ENCODE measurements at regions not wholly inside any gene's neighbourhood (a gene's known extent, or its start where the extent isn't known, plus 50 kb on each side); places are given as distances from the start of the nearest gene placed in this dataset.

DNA sequence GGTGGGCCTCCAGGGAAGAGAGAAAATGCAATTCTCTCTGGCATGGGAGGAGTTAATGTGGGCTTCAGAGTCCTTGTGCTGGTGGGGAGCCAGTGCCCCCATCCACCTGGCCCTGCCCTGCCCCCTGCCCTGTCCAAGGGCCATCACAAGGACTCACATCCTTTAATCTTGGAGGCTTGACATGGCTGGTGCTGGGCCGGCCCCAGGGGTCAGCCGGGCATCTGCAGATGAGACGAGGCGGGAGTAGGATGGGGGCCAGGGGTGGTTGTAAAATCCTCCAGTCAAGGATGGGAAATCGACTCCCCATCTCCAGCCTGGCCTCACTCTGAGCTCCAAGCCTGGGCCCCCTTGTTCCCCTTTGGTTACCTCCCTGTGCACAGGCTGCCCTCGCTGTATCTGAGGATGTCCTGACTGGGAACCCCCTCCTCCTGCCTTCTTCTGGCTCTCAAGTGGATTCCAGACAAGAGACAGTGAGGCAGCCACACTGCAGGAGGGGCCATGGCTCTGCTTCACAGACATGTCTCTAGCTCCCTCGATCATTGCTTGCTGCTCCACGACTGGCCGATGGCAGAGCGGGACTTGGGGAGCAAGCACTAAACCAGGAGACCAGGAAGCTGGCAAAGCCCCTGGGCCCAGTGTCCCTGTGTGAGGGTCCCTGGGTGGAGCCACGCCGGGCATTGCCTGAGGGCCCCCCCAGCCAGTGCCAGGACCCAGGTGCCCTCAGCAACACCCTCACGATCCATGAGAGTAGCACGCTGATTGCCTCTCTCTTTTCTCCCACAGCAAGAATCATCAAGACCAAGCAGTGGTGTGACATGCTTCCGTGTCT lies 1120.5 kb downstream of the BRD1 start:
- TF ChIP-seq, protein P1, sequence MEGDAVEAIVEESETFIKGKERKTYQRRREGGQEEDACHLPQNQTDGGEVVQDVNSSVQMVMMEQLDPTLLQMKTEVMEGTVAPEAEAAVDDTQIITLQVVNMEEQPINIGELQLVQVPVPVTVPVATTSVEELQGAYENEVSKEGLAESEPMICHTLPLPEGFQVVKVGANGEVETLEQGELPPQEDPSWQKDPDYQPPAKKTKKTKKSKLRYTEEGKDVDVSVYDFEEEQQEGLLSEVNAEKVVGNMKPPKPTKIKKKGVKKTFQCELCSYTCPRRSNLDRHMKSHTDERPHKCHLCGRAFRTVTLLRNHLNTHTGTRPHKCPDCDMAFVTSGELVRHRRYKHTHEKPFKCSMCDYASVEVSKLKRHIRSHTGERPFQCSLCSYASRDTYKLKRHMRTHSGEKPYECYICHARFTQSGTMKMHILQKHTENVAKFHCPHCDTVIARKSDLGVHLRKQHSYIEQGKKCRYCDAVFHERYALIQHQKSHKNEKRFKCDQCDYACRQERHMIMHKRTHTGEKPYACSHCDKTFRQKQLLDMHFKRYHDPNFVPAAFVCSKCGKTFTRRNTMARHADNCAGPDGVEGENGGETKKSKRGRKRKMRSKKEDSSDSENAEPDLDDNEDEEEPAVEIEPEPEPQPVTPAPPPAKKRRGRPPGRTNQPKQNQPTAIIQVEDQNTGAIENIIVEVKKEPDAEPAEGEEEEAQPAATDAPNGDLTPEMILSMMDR (IDR thresholded peaks at IDR 0.05) = no peak
- DNase-seq (ENCODE audit: low spot score) (no peak), ATAC-seq (ENCODE audit: low FRiP score) (no peak)

GRCh38 chr22:48705917-48706605 lies 1121.6 kb downstream of the BRD1 start:
- DNase-seq (ENCODE audit: low spot score) (no peak), ATAC-seq (ENCODE audit: low FRiP score) (no peak)
- TF ChIP-seq, protein P1 (IDR thresholded peaks at IDR 0.05) = no peak

DNA sequence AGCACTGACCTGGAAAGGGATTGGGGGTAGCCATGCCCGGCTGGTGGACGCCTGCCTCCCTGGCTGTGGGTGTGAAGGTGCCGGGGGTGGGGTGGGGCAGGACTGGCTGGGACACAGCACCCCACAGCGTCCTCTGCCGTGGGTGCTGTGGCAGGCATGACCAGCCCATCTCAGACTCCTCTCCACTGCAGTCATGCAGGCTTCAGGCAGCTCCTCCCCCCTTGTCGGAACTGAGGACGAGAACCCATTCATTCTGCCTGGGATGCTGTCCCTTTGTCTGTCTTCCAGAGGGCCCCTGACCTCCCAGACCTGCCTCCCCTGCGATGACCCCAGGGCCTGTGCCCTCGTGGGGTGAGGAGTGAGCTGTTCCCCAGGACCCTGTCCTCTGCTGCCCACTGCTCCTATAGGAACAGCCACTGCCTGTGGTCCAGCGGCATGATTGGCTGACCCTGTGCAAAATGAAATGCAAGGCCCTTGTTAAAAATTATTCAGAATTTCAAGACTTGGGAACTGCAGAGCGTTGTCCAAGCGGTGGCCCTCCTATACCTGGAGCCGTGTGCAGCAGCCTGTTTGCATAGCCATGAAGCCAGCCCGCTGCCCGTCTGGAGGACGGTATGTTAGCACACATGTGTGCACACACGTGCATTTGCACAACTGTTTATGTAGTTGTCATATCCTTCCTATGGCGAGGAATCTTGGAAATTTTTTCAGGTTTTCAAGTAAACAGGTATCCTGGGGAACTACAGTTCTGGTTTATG lies 1122.3 kb downstream of the BRD1 start:
- ATAC-seq (ENCODE audit: low FRiP score) = no peak
- TF ChIP-seq, protein P1 (IDR thresholded peaks at IDR 0.05) = no peak
- no peak for DNase-seq (ENCODE audit: low spot score)

DNA sequence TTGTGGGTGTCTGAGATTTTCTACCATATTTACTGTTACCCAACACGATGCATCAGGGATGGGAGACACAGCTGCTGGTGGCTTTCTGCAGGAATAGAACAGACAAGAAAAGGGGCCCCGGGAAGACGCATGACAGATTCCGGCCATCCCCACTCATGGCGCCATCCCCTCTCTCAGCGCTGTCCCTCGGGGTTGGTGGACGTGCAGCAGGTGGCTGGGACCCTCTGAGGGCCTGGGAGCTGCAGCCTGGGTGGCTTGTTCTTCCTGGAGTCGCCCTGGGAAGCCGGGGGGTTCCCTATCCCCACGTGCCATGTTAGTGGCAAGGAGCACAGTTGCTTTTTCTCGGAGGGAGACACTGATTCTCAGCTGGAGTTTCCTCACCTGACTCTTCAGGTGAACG lies 1123.3 kb downstream of the BRD1 start:
- TF ChIP-seq, protein P1 (IDR thresholded peaks at IDR 0.05) = no peak
- ATAC-seq (ENCODE audit: low FRiP score) = no peak
- DNase-seq (ENCODE audit: low spot score) = no peak

DNA sequence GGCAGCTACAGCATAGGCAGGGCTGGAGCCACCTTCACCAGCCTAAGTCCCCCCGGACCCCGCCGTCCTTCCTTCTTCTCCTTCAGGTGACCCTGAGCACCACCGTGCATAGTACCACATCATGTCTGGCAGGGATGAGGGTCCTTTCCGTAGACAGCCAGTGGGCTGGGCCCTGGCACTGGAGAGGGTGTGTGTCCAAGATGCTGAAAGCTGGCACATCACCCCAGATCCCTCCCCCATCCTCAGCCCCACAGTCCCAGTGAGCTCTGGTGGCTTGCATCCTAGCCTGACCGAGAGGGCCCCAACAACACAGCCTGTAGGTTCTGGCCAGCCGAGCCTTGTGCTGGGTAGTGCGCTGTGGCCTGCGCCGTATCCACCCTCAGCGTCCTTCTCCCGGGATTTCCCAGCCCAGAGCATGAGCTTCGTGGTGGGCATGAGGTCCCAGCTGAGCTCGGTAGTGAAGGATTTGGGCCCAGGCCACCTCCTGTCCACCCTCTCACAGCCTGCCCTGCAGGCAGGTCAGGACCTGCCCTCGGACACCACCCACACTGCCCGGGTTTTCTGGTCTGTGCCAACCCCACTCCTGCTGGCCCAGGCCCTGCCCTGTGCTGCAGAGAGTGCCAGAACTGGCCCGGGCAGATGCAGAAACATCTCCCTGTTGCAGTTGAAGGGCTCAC lies 1124.3 kb downstream of the BRD1 start:
- DNase-seq (ENCODE audit: low spot score) (no peak), ATAC-seq (ENCODE audit: low FRiP score) (no peak)
- TF ChIP-seq, protein P1 (IDR thresholded peaks at IDR 0.05) = no peak

DNA sequence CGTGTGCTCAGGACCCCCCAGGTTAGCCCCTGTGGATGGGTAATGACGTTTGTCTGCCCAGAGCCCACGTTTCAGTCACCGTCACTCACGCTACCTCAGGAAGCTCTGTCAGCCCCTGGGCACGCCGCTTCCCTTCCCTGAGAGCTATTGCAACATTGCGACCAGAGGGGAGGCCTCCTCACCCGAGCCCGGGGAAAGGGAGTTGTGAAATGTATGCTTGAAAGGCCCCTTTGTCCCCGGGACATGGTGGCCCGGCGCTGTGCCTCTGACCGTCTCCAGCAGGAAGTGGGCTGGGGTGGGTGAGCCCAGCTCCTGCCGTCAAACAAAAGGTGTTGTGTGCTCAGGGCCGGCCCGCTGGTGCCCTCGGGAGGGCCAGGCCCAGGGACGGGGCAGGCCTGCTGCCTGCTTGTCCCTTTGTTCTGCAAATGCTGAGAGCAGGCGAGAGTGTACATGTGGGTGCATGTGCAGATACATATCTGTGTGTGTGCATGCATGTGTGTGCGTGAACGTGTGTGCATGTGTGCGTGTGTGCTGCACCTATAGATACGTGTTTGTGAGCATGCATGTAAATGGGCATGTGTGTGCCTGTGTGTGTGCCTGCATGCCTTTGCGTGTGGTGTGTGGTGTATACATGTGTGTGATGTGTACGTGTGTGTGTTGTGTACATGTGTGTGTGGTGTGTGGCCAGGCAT lies 1125.0 kb downstream of the BRD1 start:
- no peak for DNase-seq (ENCODE audit: low spot score)
- no peak for ATAC-seq (ENCODE audit: low FRiP score)
- TF ChIP-seq, protein P1 (IDR thresholded peaks at IDR 0.05) = no peak

Measured in omental fat pad (tissue), 3 donors.